ENCODE measurements at regions not wholly inside any gene's neighbourhood (a gene's known extent, or its start where the extent isn't known, plus 50 kb on each side); places are given as distances from the start of the nearest gene placed in this dataset.

DNA sequence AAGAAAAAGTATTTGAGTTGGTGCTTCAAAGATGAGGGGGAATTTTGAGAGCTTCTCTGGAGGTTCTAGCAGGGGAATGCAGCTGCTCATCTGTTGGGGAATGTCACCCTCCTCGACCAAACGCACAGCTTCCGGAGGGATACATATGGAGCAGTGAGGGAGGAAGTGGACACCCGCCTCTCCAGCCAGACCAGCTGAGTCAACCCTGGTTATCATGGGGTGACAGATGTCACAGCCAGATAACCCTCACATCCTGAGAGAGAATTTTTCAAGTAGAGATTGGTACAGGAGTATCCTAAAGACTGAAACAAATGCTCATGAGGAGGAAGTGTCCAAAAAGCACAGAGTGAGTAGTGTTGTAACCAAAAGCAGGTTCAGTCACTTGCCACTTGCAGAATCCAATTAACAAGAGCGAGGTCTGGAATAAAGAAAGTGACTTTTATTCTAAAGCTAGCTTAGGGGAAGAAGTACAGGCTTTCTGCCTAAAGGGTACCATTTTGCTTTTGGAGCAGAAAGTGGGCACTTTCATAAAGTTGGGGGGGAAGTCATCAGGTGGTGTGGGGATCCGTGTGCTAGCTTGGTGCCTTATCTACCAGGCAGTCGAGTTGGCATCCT is 395.2 kb downstream of the RAD51AP2 start:
- no peak for TF ChIP-seq CTCF (IDR thresholded peaks at IDR 0.05)
- no peak for TF ChIP-seq POLR2A (IDR thresholded peaks at IDR 0.05)
